ENCODE measurements at regions not wholly inside any gene's neighbourhood (a gene's known extent, or its start where the extent isn't known, plus 50 kb on each side); places are given as distances from the start of the nearest gene placed in this dataset.

GRCh38 chr7:97512441-97513207, 219.3 kb upstream of the TAC1 start:
- TF ChIP-seq, protein P1, sequence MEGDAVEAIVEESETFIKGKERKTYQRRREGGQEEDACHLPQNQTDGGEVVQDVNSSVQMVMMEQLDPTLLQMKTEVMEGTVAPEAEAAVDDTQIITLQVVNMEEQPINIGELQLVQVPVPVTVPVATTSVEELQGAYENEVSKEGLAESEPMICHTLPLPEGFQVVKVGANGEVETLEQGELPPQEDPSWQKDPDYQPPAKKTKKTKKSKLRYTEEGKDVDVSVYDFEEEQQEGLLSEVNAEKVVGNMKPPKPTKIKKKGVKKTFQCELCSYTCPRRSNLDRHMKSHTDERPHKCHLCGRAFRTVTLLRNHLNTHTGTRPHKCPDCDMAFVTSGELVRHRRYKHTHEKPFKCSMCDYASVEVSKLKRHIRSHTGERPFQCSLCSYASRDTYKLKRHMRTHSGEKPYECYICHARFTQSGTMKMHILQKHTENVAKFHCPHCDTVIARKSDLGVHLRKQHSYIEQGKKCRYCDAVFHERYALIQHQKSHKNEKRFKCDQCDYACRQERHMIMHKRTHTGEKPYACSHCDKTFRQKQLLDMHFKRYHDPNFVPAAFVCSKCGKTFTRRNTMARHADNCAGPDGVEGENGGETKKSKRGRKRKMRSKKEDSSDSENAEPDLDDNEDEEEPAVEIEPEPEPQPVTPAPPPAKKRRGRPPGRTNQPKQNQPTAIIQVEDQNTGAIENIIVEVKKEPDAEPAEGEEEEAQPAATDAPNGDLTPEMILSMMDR (IDR thresholded peaks at IDR 0.05), result no peak
- TF ChIP-seq EP300 (IDR thresholded peaks at IDR 0.05), result no peak
- TF ChIP-seq POLR2A (IDR thresholded peaks at IDR 0.05), result no peak
- TF ChIP-seq POLR2AphosphoS5 (IDR thresholded peaks at IDR 0.05), result no peak
